ENCODE measurements at regions not wholly inside any gene's neighbourhood (a gene's known extent, or its start where the extent isn't known, plus 50 kb on each side); places are given as distances from the start of the nearest gene placed in this dataset.
A peak's percentile ranks its signal among the peaks of the same experiment; 100 is the strongest.

DNA sequence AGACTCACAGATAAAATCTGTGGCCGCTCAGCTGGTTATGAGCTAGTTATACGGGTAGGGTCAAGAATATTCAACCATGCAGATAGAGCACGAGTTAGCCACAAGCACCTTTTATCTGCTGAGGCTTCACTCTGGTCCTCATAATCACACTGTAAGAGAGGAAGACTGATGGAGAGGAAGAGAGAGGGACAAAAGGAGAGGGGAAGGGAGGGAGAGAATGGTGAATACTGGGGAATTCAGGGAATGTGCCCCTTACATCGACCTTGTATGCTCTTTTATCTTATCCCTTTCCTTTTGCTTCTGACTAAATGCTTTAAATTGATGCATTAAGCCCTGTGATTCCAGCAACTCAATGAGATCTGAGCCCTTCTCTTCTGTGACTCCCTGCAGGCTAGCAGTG lies 333.1 kb downstream of the DSEL start:
- WGBS, 2 experiments (ENCODE audit: extremely low coverage in 1 of 2, insufficient coverage in 1 of 2, insufficient read length in 1 of 2, insufficient replicate concordance in 2 of 2, low coverage in 1 of 2, low lambda C conversion rate in 2 of 2, missing lambda C conversion rate in 1 of 2): 55% methylated on average over 4 of the region's 4 CpGs; no CpG with 5 or more reads in 1 of the 2 experiments
- peak in 1 of 2 experiments; percentile 51 for DNase-seq (ENCODE audit: low read depth in 1 of 2, low spot score in 2 of 2)
- CTCF ChIA-PET (ENCODE audit: partially characterized antibody): interaction anchor here (1.1 kb wide), 1 partner anchor 28 kb away, joined by 3 read pairs; no protein-coding TSS in a partner anchor
- H3K4ac ChIP-seq (replicated peaks; ENCODE audit: insufficient read length, low read depth, low read length): no peak overlapping the region
- H3K36me3 ChIP-seq (ENCODE audit: control insufficient read depth in 2 of 4, insufficient read depth in 4 of 4, low read length in 3 of 4): no peaks in the 10 kb centered on the region
- H3K79me2 ChIP-seq (ENCODE audit: control insufficient read depth in 1 of 2, insufficient read depth in 2 of 2, low read length in 2 of 2): no peaks in the 10 kb centered on the region
- H3K4me3 ChIP-seq (ENCODE audit: extremely low read depth in 1 of 4, insufficient read depth in 2 of 4, low read depth in 3 of 4, low read length in 4 of 4): 0 out of 8 replicates have a peak overlapping the region, but pooled peaks of 1 of the 4 experiments have one; percentile 23
- H3K23ac ChIP-seq (ENCODE audit: insufficient read length): no peak overlapping the region
- no peak overlapping the region for H2BK12ac ChIP-seq (ENCODE audit: low read depth, low read length)
- no peak overlapping the region for H2BK120ac ChIP-seq (replicated peaks; ENCODE audit: low read depth, low read length)
- H2BK5ac ChIP-seq (ENCODE audit: low read depth, low read length): no peak overlapping the region
- no peak overlapping the region for H2BK20ac ChIP-seq (ENCODE audit: low read length)
- no peak overlapping the region for H3K27ac ChIP-seq (ENCODE audit: low read depth, low read length)
- H3K56ac ChIP-seq (replicated peaks; ENCODE audit: insufficient read length, low read depth, low read length): no peak overlapping the region
- H4K20me1 ChIP-seq (replicated peaks in 1 of 2; ENCODE audit: control insufficient read depth in 1 of 2, insufficient read depth in 2 of 2, low read length in 2 of 2): no peaks in the 10 kb centered on the region
- H4K5ac ChIP-seq (ENCODE audit: insufficient read length, low read depth, low read length): no peak overlapping the region
- H3K23me2 ChIP-seq (ENCODE audit: low read depth, low read length): no peaks in the 10 kb centered on the region
- no peaks in the 10 kb centered on the region for H3K27me3 ChIP-seq (replicated peaks in 1 of 4; ENCODE audit: control insufficient read depth in 3 of 4, extremely low read depth in 1 of 4, insufficient read depth in 3 of 4, low read length in 3 of 4)
- H2AFZ ChIP-seq (ENCODE audit: low read length): peak overlapping the region; percentile 81; the same call in 1 of the 2 replicates
- no peak overlapping the region for H2AK5ac ChIP-seq (ENCODE audit: low read depth, low read length)
- H4K8ac ChIP-seq (ENCODE audit: extremely low read depth, insufficient read depth, low read length): no peak overlapping the region
- H2BK15ac ChIP-seq (ENCODE audit: low read length): no peak overlapping the region
- POLR2A ChIA-PET (ENCODE audit: partially characterized antibody): no interaction called here
- no peaks in the 10 kb centered on the region for H3K9me3 ChIP-seq (ENCODE audit: insufficient read depth in 2 of 2, low read depth in 1 of 2, low read length in 1 of 2)
- no peak overlapping the region for H3K18ac ChIP-seq (ENCODE audit: extremely low read depth, low read length)
- H3K79me1 ChIP-seq (ENCODE audit: low read depth, low read length): no peaks in the 10 kb centered on the region
- no peak overlapping the region for H3K4me2 ChIP-seq (ENCODE audit: insufficient read depth in 1 of 2, low read depth in 2 of 2, low read length in 2 of 2)
- H3K14ac ChIP-seq (ENCODE audit: insufficient read length): no peak overlapping the region
- no peak overlapping the region for H4K91ac ChIP-seq (replicated peaks; ENCODE audit: insufficient read length, low read length)
- H3K4me1 ChIP-seq (replicated peaks in 1 of 4; ENCODE audit: control insufficient read depth in 3 of 4, insufficient read depth in 4 of 4, low read length in 3 of 4): peaks cover 0 to 8% (median 3%) of the 10 kb centered on the region in 4 experiments; a peak in 2 of 7 replicates
- no peak overlapping the region for H3K9ac ChIP-seq (replicated peaks in 1 of 4; ENCODE audit: extremely low read depth in 1 of 4, low read depth in 3 of 4, low read length in 3 of 4)
- no peak for FAIRE-seq
- peak; percentile 95 for TF ChIP-seq TEAD4 (IDR thresholded peaks at IDR 0.05; ENCODE audit: low read depth, low read length)

Data from H1 (cell line).